ENCODE measurements at regions not wholly inside any gene's neighbourhood (a gene's known extent, or its start where the extent isn't known, plus 50 kb on each side); places are given as distances from the start of the nearest gene placed in this dataset.
"Not testable (repeated sequence)": the region's sequence is repeated elsewhere in the genome, so short reads cannot be mapped to it uniquely, and the experiment has no call there.

DNA sequence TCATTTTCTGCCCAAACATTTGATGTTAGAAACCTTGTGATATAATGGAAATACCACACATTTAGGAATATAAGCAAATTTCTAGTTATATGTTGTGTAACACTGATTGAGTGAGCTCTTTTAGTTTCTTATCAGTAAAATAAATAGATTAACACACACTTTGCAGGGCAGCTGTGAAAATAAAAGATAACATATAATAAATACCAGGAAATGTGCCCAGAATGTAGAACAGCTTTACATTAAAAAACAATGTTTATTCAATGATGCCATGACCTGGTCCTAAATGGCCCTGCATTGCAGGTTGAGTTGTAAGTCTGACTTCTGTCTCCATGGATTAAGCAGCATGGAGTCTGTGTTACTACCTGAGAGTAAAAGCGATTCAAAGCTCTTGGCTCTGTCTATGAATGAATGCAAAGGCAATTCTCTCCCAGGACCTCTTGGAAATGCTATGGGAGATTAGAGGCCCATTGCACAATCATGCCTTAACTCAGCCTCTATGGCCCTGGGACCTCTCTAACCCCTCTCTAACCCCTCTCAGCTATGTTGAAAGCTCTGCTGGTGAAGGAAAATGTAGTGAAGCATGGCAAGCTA, 296.0 kb upstream of the ACTBL2 start:
- FAIRE-seq = no peak

DNA sequence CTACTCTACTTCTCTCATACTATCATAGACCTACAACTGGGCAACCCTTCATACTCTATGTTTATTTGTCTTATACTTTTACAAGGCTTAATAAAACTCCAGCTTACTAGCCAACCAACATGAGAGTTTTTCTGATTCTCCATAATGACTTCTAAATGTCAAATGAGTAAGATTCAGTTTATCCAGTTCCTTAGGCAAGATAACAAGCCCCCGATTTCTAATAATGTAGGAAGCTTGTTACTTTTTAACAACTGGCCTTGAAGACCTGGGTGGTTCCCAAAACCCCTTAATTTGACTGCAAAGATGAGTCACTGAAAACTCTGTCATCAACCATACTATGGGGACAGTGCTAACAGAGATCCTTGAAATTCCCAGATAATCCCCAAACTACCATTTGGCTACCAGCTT, 294.6 kb upstream of the ACTBL2 start:
- FAIRE-seq = no peak

DNA sequence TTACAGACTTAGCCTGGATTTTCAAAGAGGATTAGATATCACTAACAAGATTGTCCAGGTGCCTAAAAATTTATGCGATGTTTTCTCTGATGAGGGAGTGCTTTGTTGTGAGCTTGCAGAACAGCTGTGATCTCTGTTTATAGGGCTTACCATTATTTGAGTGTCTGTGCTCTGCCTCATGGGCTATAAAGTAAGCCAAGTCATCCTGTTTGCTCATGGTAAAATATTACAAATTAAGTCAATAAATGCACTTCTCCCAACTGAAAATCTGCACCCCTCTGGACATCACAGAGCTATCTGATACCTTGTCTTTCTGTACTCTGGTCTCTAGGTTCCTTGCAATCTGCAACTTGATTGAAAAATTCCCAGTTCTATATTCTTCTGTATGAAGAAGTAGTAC, 293.4 kb upstream of the ACTBL2 start:
- no peak for FAIRE-seq

DNA sequence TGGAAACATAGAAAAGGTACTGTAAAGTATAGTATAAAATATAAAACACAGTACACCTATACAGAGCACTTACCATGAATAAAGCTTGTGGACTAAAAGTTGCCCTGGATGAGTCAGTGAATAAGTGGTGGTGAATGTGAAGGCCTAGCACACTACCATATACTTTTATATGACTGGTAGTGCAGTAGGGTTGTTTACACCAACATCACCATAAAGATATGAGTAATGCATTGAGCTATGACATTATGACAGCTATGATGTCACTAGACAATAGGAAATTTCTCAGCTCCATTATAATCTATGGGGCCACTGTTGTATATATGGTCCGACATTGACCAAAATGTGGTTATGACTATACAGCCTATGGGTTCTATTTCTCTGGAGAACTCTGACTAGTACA, 291.8 kb upstream of the ACTBL2 start:
- FAIRE-seq = no peak

DNA sequence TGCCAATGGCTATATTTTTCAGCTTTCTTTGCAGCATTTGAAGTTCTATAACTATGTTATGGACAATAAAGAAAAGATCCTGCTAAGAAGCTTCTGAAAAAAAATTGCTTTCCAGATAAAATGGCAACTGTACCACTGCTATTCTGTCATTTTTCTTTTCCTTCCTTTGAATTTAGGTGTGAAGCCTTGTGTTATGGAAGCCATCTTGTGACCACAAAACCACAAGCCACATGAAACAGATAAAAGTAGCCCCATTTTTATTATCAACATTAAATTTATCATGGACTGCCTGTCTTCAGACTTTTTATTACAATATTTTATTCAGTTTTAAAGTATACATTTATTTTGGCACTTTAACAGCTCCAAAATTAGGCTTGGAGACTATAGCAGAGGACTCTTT, 289.9 kb upstream of the ACTBL2 start:
- FAIRE-seq = no peak

DNA sequence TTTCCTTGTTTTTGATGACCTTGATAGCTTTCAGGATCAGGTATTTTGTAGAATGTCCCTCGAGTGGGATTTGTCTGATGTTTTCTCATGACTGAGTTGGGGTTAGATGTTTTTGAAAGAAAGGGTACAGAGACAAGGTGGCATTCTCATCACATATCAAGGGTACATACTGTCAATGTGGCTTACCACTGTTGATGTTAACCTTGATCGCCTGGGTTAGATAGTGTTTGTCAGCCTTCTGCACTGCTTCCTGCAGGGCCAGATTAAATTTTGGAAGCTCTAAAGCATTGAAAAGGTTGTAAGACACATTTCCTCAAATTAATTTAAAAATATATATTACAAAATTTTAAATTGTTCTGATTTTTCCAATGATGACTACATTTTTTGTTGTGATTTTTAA, 287.4 kb upstream of the ACTBL2 start:
- FAIRE-seq = no peak

DNA sequence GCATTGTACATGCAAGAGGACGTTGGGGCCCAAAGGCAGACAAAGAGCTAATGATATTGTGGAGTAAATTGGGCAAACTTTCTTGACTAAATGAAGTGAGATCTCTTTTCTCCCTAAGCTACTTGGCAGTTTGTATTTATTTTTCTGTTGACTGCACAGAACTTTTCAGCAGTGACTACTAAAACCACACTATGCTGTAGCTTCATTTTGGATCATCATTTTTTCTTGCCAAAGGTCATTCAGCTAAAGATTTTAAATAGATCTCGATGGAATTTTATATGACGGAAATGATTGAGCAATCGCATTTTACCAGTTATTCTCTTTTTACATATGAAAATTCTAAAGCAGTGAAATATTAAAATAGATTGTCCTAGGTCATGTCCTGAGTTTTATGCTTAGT, 286.1 kb upstream of the ACTBL2 start:
- FAIRE-seq = no peak

DNA sequence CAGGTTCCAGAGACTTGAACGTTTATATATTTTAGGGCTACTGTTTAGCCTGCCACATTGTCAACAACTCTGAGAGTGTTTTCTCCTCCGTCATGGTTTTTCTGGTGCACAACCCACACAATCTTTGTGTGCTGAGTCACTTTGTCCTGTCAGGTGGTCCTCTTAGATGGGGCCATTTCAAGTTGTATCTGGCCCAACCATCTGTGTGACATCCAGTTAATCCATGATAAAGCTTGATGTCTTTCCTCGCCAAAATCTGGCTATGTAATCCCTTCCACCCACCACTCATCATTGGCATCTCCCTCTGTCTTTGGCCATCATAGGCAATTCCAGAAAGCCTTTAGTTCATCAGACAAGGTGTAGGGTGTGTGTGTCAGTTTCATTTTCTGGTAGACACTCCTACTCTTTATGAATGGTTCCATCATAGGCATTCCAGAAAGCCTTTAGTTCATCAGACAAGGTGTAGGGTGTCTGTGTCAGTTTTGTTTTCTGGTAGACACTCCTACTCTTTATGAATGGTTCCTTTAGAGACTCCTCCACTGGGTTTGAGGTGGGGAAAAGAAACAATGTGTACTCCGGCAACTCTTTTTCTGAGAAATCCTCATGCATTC, 282.0 kb upstream of the ACTBL2 start:
- FAIRE-seq = no peak

DNA sequence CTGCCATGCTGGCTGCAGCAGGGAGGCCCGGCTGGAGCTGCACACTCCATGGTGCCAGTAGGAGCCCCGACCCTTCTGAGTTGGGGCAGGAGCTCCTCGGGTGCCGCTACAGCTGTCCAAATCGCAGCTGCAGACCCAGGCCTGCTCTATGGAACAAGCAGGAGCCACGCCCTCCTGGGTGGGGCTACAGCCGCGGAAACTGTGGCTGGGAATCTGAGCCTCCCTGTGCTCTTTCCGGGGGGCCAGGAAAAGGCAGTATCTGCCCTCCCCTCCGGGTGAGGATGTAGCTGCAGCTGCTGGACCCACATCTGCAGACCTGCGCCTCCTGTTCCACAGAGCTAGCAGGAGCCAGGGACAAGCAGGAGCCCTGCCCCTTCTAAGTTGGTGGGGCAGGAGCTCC, 278.9 kb upstream of the ACTBL2 start:
- no peak for FAIRE-seq

DNA sequence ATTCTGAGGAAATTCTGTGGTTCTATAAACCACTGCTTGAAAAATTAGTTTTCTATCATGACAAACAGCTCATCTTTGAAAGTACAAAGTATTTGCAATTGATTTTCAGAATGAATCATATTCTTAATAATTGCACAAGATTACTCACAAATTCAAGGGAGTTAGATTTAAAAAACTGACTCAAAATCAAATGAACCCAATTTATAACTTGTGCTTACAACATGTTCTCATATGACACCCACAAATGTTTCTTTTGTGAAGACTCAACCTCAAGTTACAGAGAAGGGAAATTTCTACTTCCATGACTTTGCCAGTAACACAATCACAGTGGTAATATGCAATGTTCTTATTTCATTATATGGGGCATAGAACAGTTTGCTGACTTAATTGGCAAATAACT, 272.0 kb upstream of the ACTBL2 start:
- no peak for FAIRE-seq

DNA sequence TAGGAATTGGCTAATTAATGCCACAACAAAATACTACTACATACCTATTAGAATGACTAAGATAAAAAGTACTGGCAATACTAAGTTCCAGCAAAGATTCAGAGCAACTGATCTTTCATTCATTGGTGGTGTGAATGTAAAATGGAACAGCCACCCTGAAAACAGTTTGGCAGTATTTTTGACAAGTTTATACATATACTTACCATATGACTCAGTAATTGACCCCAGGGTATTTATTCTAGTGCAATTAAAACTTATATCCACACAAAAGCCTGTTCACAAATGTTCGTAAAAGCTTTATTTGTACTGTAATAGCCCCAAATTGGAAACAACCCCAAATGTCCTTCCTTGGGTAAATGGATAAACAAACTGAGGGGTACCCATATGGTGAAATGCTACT, 270.8 kb upstream of the ACTBL2 start:
- FAIRE-seq = no peak

DNA sequence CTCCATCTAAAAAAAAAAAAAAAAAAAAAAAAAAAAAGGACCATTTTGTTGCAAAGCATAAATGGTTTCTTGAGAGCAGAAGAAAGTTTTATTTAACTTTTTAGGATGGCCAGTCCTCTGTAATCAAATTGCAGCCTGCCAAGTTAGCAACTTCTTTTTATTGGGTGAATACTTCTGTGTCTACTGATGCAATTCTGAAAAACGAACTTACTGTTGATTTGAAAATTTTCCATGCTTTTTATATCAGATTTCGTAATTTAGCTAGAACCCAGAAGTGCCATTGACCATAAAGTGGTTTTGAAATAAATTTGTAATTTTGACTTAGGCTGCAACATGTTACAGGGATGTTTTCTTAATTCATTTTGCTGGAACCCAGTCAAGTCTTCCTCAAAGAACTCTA, 269.1 kb upstream of the ACTBL2 start:
- FAIRE-seq = no peak

DNA sequence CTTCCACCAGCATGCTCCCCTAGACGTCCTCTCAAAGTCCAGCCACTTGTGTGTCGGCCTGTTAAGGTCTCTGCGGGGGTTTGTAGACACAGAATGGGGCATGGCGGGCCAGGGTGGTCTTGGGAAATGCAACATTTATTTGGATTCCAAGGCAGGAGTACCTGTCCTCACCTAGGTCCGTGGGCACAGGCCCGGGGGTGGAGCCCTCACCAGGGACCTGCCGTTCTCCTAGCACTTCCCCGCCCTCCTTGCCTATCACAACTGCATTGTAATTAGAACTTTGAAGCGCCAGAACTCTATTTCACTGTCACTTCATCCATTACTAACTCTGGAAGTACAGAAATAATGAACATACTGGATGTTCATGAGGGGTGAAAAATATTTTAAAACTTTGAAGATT, 268.3 kb upstream of the ACTBL2 start:
- FAIRE-seq = no peak

DNA sequence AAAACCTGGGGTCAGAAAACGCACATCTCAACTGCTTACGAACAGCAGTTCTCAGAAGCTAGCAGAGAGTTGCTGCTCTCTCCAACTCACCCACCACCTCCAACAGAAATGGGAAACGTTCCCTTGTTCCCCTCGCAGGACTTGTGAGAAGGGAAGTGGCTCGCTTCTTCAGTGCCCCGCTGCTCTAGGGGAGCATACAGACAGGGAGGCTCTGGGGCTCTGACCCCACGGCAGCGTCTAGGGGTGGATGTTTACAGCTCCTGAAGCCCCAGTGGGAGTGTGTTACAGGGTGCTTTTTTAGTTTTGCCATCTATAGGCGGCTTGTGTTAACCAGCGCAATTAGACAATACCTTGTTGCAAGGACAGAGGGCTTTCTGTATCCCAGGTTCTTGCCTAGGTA, 267.7 kb upstream of the ACTBL2 start:
- no peak for FAIRE-seq

DNA sequence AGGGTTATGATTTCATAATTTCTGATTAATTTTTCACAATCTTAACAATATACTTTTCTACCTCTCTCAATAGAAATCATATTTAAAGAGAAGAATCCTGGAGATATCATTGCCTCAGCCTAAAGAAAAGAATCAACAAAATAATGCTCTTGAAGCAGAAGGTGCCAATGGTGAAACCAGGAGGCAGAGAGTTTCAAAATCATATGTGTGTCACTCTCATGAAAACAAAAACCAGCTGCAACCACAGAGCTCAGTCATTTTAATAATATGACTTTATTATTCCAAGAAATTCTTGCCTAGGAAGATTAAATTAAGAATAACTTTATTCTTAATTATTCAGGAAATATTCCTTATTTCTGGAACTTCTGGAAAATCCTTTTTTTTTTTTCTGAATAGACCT, 266.8 kb upstream of the ACTBL2 start:
- FAIRE-seq = no peak

DNA sequence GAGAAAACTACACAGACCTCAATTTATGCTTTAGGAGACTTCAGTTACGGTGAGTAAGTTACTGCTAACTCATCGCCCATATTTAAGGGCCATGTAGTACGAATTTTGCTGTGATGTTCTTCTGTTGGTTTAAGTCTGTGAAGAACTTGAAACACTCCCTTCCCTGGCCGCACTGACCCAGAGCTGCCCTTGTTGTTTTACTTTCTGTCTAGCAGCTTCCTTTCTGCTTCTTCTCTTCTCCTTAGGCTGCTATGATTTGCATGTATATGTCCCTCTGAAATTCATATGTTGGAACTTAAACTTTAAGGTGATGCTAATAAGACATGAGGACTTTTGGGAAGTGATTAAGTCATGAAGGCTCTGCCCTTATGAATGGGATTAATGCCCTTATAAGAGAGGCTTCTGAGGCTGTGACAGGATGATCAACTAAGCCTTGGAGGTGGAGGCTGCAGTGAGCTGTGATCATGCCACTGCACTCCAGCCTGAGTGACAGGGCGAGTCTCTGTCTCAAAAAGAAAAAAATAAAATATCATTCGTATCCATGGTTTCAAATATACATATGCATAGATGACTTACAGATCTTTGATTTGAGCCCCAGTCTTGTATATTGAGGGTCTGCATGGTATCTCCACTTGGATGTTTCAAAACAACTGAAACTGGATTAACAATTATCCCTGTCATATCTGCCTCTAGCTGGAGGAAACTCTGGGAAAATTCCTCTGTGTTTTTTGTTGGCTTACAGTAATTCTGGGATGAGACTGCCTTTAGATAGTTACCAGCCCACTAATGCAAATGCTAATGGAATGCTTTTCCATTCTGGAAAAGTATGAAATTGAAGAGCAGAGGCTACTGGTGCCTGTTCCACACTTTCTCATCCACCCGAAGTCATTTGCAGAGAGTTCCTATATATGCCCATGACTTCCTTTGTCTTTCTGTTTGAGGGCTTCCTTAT, 263.4 kb upstream of the ACTBL2 start:
- FAIRE-seq = no peak

DNA sequence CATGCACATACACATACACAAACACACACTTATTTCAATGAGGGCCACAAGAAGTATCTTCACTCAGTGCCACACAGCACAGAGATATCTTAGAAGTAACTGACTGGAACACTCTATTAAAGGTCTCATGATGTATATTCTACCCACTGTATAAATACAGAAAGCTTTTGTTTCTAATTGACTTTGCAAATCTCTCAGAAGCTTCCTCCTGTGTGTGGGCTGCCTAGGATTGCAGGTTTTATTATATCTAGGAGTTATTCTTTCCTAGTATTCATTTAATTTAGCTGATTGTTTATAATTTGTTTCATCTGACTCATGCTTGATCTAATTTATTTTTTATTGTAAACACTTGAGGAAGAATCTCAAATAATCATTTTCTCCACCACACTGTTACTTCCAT, 262.4 kb upstream of the ACTBL2 start:
- FAIRE-seq = no peak

DNA sequence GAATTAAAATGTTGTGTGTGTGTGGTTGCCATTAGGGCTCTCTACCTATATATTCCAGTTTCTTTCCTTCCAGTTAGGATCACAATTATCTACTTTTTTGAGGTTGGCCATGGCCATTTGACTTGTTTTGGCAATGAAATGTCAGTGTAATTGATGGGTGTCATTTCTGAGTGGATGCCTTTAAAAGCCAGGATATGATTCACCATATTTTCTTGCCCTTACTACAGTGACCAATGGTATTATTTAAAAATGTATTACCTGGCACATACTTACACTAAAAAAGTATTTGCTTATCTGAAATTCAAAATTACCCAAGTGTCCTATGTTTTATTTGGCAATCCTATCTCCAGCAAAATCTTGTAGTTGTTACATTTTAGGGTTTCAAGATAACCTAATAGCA, 258.7 kb upstream of the ACTBL2 start:
- FAIRE-seq = no peak

DNA sequence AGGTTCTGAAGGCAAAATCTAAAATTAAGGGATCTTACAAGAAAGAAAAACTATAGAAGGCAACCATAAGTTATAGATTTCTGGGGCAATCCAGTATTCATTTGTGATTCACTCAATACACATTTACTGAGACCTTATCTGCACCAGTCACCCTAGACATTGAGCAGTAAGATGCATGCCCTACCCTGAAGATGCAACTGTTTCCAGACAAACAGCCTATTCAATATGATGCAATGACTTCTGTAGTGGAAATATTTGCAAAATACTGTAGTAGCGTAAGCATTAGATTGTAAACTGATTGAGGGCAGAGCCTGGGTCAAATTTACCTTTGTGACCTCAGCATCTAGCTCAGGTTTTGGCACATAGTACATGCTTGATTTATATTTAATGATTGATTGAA, 256.2 kb upstream of the ACTBL2 start:
- no peak for FAIRE-seq

DNA sequence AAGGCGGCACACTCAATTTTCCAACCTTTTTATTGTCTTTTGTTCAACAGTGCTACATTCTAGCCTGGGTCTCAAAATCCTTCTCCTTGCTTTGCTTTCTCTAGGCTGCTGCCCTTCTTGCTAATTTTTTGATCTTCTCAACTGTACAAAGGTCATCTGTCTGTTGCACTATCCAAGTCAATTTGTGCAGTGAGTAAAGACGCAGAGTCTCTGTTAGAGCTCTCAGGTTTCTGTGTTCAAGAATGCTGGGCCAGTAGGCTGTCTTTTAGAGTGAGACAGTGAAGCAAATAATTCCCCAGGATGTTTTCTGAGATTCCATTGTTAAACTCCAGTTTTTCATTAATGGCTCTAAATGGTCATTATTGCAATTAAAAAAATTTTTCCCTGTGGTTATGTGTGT, 255.7 kb upstream of the ACTBL2 start:
- no peak for FAIRE-seq

DNA sequence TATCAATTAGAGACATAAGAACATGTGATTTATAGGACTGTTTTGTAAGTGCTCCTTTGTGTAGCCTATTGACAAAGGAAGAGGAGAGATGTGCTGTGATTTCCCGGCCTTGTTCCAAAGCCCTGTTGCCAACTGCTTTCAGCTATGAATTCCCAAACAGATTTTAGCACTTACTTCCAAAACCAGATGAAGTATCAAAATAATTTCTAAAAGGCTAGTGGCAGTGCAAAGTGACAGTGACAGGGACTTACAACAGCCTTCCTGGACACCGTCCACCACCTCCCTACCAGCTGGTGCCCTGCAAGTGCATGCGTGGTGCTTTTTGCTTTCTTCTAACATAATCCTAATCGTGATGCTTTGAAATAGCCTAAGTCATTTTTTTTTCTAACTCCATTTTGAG, 254.1 kb upstream of the ACTBL2 start:
- FAIRE-seq = no peak

DNA sequence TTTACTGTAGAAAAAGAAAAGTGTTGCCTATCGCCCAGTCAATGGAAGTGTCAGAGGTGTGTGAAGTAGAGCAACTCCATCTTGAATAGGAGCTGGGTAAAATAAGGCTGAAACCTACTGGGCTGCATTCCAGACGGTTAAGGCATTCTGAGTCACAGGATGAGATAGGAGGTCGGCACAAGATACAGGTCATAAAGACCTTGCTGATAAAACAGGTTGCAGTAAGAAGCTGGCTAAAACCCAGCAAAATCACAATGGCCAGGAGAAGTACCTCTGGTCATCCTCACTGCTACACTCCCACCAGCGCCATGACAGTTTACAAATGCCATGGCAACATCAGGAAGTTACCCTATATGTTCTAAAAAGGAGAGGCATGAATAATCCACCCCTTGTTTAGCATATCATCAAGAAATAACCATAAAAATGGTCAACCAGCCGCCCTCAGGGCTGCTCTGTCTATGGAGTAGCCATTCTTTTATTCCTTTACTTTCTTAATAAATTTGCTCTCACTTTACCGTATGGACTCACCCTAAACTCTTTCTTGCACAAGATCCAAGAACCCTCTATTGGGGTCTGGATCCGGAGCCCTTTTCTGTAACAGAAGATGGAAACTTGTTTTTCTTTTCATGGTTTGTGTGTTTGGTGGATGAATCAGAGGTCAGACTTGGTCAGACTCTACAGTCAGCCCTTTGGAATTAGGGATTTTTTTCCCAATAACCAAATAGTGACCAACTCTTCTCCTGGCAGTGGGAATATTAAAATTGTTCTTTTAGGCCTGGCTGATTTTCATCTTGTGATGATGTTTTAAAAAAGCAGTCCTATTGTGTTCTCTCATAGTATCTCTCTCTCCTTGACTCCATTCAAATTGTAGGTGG, 252.9 kb upstream of the ACTBL2 start:
- FAIRE-seq = not testable (repeated sequence)

DNA sequence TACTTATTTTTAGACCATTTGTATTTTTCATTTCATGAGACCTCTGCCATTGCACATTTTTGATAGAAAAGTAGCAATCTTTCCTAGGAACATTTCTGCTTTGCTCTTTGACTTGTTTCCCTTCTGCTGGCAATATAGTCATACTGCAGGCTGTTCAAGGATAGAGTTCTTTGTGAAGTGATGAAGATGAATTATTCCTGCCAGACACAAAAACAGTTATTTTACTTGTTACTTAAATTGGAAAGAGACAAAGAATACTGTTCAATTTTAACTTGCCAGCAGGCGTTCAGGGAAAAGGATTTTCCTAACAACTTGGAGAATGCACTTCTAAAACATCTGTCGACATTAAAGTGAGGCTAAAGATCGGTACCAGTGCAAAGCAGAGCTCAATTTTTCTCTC, 251.7 kb upstream of the ACTBL2 start:
- no peak for FAIRE-seq

Data from colon (tissue), 2 donors.